ENCODE measurements at regions not wholly inside any gene's neighbourhood (a gene's known extent, or its start where the extent isn't known, plus 50 kb on each side); places are given as distances from the start of the nearest gene placed in this dataset.

DNA sequence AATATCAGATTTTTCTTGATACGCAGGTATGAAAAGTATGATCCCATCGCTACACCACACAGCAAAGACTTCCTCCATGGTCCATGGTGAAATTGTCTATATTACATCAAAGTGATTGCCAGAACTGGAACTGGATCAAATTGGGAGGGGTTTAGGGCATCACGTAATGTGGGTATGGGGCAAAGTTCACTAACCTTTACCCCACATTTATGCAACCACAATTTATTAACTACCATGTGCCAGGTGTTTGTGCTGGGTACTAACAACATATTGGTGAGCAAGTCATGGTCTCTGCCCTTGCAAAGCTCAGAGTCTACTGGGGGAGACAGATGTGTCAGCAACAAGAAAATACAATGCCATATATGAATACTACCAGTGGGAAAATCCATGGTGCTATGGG is 258.9 kb downstream of the SUDS3 start:
- TF ChIP-seq RAD21 (IDR thresholded peaks at IDR 0.05 in 1 of 2, conservative IDR thresholded peaks at IDR 0.05 in 1 of 2; ENCODE audit: low read depth in 2 of 2, low read length in 2 of 2) (no peak), TEAD4 (IDR thresholded peaks at IDR 0.05; ENCODE audit: low read depth, low read length) (no peak), SP1 (IDR thresholded peaks at IDR 0.05; ENCODE audit: low read depth, low read length) (no peak), RFX5 (IDR thresholded peaks at IDR 0.05; ENCODE audit: borderline replicate concordance, low read depth, low read length) (no peak), JUN (IDR thresholded peaks at IDR 0.05; ENCODE audit: low read depth, low read length) (no peak), POLR2AphosphoS5 (IDR thresholded peaks at IDR 0.05; ENCODE audit: low read depth, low read length) (no peak), CHD2 (IDR thresholded peaks at IDR 0.05; ENCODE audit: low read length) (no peak), SIRT6 (IDR thresholded peaks at IDR 0.05; ENCODE audit: low read length) (no peak)
- TF ChIP-seq, protein P1, sequence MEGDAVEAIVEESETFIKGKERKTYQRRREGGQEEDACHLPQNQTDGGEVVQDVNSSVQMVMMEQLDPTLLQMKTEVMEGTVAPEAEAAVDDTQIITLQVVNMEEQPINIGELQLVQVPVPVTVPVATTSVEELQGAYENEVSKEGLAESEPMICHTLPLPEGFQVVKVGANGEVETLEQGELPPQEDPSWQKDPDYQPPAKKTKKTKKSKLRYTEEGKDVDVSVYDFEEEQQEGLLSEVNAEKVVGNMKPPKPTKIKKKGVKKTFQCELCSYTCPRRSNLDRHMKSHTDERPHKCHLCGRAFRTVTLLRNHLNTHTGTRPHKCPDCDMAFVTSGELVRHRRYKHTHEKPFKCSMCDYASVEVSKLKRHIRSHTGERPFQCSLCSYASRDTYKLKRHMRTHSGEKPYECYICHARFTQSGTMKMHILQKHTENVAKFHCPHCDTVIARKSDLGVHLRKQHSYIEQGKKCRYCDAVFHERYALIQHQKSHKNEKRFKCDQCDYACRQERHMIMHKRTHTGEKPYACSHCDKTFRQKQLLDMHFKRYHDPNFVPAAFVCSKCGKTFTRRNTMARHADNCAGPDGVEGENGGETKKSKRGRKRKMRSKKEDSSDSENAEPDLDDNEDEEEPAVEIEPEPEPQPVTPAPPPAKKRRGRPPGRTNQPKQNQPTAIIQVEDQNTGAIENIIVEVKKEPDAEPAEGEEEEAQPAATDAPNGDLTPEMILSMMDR (IDR thresholded peaks at IDR 0.05; ENCODE audit: control extremely low read depth in 1 of 3, insufficient read depth in 1 of 3, low read depth in 1 of 3, low read length in 3 of 3), result no peak
- TF ChIP-seq, protein P2, sequence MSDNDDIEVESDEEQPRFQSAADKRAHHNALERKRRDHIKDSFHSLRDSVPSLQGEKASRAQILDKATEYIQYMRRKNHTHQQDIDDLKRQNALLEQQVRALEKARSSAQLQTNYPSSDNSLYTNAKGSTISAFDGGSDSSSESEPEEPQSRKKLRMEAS (IDR thresholded peaks at IDR 0.05), result no peak
